GM03348 (cell line): ENCODE measurements at regions not wholly inside any gene's neighbourhood (a gene's known extent, or its start where the extent isn't known, plus 50 kb on each side); places are given as distances from the start of the nearest gene placed in this dataset.

Experiments used
- DNase-seq: peaks from one replicate; pipeline ENCODE4 v3.0.0; 2012; ENCODE audit warnings: low spot score

DNA sequence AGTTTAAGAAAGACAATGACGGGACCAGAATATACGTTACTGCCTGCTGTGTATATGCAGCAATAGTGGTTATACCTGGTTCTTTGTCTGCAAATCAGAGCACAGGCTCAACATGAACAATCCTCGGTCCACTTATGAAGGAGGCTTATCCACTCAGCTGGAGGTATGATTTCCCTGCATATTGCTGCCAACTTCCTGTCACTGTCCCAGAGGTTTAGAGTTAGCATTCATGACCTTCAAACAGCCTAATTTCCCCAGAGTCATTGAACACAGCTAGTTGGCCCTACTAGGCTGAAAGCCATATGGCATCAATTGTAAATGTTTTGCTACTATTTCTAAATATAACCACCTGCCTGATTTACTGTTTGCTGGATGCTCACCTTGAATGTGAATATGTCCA is 224.9 kb upstream of the ZNF717 start:
- no peak for DNase-seq

DNA sequence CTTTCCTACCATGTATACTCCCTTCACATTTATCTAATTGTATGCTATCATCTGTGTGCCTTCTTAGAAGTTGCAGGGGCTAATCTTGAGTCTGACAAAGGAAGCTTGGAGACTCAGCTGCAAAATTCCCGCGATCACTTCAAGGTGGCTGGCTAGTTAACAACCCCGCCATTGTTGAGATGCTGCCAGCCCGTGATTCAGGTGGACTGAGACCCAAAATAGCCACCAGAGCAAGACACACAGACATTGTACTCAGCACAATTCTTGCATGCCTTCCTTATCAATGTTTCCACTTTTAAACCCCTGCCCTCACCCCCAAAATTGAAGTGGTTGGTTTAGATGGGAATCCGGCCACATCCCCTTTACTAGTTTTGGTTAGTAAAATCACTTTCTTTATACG is 225.8 kb upstream of the ZNF717 start:
- no peak for DNase-seq

DNA sequence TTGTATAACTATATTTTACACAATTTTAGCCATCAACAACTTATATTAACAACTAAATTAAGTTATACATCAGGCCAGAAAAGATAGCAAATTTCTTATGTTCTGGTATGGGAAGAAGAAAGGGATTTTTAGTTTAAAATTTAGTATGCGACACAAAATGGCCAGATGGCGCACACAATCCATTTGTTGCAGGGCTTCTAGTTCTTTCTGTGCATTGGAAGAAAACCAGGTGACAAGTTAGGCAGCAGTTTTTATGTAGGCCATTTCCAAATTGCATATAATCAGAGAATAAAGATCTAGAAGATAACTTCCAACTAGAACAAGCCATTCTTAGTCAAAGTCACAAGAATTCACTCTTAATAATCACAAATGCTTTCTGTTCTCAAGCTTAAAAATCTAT is 230.1 kb upstream of the ZNF717 start:
- DNase-seq: no peak

DNA sequence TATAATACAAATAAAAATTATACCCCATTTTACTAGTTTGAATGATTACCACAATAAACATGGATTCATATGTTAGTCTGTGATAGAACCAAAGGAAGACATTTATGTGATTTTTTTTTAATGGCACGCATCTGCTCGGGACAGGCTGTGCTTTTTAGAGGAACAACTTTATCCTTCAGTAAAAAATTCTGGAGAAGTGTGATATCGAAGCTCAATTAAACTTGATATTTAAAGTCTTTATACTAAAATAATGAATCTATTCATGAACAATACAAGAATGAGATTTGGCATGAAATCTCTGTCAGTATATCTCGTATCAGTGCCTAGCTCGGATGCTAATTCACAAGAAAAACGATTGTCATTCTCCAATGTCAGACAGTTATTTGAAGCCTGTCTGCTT is 230.8 kb upstream of the ZNF717 start:
- no peak for DNase-seq

DNA sequence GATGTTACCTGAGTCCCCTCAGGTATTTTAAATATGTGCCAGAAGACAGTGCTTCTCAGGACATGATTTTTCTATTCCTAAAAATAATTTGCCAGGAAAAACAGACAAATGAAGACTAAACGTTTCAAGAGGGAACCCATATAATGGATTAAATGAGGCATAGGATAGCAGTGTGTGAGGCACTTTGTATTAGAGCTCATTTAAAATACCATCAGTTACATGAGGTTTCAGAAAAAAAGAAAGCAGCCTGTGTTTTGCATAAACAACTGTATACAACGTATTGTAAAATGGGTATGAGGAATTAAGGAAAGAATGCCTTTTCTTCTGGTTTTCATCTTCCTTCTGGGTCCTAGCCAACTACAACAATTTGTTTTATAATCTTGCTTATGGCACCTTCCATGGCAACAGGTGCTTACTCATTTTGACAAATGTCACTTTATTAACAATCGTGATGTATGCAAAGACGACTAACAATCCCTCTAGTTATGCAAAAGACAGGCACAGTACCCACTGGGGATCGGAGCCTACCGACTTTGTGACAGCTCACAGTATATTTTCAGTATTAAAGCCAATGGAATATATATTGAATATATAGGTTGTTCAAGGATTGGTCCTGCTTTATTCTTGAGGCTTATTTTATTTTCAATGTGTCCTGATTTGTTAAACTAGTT is 231.6 kb upstream of the ZNF717 start:
- DNase-seq: no peak

DNA sequence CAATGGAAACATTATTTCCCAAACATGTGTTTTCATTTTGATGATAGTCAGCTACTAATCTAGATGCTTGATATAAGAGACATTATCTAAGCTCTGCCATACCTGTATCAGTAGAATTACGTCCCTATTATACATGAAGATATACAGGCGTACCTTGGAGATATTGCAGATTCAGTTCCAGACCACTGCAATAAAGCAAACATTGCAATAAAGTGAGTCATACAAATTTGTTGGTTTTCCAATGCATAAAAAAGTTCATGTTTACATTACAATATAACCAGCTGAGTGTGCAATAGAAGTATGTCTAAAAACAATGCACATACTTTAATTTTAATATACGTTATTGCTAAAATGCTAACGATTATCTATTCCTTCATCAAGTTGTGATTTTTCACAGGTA is 236.0 kb upstream of the ZNF717 start:
- no peak for DNase-seq

DNA sequence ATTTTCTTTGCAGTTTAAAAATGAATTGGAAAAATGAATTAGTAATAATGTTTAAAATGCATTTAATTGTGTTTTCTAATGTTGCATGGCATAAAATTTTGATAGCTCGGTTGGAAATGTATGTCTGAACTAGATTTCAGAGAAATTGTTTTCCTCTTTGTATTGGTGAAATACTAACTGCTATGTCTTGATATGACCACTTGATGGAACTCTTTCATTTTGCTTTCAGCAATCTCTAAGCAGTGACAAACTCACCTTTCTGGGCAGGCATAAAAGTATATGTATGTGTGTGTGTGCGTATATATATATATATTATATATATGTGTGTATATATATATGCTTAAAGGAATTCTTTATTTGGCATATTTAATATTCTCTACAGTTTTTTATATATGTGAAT is 239.3 kb upstream of the ZNF717 start:
- no peak for DNase-seq

DNA sequence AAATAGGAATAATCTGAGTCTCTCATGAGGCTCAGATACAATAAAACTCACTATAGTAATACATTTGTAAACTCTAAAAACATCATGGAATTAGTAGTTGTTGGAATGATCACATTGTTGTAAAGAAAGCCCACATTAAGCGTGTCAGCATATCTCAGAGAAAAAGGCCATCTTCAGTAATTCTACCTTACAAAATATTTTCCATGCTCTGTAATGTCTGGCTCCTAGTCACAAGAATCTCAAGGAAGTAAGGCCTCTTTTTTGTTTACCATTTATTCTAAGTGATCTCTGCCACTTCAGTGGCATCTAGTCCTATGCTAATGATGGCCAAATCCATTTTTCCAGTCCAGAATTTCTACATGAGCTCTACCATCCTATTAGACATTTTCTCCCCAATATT is 240.2 kb upstream of the ZNF717 start:
- DNase-seq: no peak

DNA sequence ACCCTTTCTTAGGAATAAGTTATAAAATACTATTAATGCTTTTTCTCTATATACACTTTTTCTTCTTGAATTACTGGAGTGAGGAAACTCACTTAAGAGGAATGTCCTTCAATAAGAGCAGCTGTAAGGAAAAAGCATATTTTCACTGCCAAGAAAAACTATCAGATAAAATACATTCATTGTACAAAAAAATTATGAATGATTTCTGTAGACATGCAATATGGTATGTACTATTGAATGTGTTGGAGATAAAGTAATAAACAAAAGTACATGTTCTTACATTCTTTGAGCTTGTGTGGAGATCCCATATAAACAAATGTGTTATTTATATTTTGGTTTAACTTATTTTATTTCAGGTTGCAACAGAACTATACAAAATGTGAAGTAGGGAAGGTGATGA is 241.0 kb upstream of the ZNF717 start:
- DNase-seq: no peak

DNA sequence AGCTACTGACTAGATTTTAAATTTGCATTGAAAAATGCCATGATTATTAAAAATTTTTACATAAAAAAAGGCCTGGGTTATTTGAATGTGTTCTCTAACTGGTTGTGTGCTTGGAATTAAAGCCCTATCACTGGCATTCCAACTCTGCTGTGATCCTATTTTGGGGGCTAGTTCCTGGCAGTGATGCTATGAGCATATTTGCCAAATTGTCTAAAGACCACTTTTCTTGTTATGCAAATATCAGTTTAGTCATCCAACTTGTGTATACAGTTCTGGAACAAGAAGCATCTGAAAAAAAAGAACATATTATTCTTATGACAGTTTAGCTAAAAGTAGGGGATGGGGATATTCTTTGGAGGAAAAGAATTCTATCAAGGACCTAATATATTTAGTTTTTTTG is 243.4 kb upstream of the ZNF717 start:
- DNase-seq: no peak

DNA sequence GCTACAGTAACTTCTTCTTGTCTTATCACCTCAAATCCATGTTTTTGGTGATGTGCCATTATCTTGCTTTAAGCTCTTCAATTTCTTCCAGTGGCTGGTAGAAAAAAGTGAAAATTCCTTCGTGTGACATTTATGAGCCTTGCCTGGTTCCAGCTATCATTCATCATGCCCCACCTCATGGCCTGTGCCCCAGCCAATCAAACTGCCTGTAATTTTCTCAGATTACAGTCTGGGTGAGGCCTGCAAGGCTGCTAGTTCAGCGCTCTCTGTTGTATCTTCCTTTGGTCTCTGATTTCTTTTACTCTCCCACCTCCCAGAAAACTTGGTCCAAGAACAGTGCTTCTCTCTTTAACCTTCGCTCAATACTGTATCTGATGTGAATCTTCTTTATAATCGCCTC is 249.3 kb upstream of the ZNF717 start:
- no peak for DNase-seq

DNA sequence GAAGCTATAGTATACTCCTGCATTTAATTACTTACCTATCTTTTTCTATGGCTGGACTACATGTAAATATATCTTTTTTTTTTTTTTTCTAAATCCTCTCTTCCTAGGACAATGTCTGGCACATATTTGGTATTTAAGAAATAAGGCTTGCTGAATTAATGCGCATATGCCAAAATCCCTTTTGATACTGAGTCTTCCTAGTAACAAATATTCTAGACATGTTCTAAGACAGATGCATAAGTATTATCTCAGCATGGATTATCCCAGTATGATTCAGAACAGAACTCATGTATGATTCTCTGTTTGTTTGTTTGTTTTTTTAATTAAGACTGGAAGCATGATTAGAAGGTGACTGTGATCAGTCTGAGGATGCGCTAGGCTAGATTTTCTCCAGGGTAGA is 249.8 kb upstream of the ZNF717 start:
- no peak for DNase-seq

DNA sequence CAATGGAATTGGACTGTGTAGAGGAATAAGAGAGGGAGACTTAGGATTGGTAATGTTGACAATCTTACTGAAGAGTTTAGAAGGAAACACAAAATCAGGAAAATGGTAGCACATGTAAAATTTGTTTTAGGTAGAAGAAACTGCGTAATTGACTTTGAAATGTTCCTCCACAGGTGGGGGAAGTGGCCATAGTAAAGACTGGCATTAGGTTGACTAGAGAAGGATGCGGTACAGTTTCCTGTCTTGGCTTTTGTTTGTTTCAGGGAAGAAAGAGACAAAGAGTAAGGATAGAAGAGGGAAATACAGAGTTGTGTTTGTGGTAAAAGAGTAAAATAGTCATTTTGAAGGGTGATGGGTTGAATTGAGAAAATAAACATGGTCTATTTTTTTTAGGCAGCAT is 253.6 kb upstream of the ZNF717 start:
- DNase-seq: no peak

DNA sequence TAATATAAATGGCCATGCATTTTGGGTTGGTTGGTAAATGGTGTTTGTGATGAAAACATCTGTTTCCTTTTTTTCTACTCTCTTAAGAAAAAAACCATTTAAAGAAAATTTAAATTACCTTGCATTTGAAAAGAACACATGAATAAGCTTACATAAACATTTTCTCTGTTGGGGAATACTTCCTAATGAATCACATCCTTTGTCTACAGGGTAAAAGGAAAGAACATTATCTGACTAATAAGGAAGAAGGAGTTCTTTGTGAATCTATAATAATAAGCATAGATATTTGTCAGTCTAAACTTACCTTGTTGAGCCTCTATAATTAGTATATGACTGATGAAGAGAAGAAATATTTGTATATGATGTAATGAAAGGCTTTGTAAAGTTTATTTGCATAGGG is 254.1 kb upstream of the ZNF717 start:
- DNase-seq: no peak

DNA sequence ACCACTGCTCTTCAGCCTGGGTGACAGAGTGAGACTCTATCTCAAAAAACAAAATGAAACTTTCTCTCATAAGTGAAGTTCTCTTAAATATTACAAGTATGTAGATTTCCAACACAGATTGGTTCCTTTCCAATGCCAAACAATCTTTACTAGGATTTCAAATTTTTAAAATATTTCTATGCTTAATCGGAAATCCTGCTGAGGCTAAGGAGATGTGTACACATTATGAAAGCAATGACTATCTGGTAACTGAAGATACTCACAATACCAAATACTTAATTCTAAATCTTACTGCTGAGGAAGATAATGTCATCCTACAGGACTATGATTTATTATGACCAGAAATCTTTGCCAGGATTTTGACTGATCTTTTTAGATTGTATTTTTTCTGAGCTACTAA is 255.6 kb upstream of the ZNF717 start:
- DNase-seq: peak; percentile 13

DNA sequence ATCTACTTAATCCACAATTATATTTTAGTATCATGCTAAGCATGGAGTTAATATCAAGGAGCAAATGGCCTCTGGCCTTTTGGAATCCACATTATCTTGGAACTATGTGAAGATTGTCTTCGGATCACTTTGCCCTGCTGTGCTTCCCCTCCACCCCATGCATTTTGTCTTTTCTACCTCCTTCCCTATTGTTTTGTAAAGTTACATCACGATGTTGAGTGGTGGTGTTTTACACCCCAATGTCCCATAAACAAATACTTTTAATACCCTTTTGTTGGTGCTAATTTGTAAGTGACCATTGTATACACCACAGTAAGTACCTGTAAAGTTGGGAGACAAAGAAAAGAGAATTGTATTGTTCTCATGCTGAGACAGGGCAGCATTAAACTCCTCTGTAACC is 258.4 kb upstream of the ZNF717 start:
- no peak for DNase-seq

DNA sequence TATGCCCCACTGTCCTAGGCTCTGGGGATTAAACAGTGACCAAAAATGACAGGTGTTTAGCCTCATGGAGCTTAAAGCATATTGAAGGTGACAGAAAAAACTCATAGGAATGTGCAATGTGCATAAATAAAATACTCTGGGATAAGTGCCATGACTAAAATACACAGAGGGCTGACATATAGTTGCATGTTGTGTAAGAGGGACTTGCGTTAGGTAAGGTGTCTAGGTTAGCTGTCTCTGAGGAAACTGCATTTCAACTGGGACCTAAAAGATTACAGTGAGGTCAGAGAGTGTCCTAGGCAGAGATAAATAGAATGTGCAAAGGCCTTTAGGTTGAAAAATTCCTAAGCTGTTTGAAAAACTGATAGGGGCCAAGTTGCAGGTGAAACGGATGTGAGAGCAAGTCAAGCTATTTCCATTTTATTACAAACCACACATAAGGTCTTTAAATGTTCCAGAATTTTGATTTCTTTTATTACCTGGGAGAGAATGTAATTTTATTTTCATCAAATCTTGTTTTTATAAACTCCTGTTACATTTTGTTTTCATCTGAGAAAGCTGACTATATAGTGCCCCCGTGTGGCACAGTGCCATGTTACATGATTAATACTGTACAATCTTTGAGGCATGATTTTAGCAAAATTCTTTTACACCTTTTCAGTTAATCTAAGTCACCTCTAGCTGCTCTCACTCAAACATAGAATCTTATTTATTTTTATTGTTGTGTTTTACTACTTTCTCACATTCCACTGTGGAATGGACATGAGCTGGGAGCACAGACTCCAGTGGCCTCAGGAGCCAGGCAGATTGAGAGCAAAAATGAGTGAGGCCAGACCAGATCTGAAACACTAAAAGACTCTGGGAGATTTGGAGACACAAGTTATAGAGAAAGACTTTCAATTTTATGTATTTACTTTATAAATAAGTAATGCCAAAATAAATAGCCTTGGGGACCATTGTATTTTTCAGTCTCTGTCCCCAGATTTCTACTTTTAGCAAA is 259.6 kb upstream of the ZNF717 start:
- peak; percentile 6 for DNase-seq

DNA sequence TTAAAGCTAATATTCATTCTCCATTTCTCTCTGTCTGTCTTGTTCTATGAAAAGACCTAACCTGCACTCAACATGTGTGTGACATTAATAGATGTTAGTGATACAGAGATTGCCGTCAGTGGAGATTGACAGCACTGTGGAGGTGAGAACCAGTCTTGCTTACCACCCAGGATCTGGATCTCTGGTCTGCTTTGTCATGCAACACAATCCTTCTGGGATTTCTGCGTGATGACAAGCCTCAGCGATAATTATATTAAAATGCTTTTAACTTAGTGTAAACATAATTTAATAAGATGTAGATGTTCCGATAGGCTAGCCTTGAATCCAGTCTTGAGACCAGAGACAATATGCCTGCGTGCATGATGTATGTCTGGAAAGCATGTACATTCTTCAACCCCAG is 262.0 kb upstream of the ZNF717 start:
- no peak for DNase-seq

DNA sequence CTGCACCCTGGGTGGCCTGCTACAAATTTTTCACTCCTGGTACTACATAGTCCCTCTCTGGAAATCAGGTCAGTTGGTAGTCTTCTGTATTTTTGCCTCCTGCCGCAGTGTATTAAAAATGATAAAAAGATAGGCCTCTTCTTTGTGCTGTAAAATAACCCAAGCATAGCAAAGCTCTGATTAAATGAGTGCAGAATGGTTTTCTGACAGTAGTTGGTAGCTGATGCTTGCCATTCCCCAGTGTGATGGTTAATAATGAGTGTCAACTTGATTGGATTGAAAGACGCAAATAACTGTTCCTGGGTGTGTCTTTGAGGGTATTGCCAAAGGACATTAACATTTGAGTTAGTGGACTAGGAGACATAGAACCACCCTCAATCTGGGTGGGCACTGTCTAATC is 264.4 kb upstream of the ZNF717 start:
- no peak for DNase-seq

DNA sequence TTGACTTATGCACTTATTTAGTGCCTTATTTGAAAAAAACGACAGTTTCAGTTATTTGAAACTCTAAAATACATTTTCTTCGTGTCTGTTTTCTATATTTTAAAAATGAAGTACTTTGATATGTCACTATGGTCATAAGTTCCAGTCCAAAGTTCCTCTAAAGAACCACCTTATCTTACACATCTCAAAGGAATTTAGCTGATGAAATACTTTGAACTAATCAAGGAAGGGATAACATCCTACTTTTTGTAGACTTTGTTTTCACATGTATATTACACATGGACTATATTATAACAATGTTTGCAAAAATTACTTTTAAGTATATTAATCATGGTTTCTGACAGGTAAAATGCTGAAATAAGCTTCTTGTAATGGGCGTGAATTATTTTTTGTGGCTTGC is 265.8 kb upstream of the ZNF717 start:
- no peak for DNase-seq

DNA sequence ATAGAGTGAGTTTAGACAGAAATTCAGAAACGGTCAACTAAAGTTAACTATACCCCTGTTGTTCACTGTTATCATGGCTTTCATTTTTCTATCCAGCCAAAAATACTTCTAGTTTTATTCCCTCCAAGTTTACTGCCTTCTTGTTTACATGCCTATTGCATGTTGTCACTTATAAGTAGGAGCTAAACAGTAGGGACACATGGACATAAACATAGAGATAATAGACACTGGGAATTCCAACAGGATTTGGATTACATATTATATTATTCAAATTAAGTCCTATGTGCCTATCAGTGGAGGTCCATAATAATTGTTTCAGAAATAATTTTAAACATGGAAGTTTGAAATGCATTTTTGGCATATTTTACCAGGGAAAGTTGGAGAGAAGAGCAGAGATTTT is 269.1 kb upstream of the ZNF717 start:
- no peak for DNase-seq

DNA sequence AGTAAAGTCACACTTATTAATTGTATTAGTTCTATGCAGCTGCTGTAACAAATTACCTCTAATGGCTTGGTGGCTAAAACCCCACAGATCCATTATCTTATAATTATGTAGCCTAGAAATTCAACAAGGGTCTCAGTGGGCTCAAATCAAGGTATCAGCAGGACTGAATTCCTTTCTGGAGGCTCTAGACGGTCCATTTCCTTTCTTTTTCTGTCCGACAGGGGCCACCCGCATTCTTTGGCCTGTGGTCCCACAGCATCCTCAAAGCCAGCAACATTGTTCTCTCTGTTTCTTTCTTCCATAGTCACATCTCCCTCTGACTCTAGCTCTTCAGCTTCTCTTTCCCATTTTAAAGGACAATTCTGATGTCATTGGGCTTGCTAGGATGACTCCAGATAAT is 276.3 kb upstream of the ZNF717 start:
- DNase-seq: no peak

DNA sequence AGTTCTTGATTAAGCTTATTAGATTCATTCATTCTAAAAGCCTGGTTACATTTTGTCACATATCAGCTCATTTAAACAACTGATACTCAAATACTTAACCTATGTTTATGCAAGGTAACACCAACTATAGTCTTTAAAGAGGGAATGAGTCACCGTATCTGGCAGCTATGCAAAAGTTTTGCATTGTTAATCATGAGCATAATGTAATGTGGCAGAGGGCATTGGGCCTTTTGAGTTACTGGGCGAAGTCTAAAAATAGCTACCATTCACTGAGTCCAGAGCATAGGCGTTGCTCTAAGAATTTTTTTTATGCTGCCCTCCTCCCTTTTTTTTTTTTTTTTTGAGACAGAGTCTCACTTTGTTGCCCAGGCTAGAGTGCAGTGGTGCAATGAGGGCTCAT is 277.7 kb upstream of the ZNF717 start:
- DNase-seq: no peak

DNA sequence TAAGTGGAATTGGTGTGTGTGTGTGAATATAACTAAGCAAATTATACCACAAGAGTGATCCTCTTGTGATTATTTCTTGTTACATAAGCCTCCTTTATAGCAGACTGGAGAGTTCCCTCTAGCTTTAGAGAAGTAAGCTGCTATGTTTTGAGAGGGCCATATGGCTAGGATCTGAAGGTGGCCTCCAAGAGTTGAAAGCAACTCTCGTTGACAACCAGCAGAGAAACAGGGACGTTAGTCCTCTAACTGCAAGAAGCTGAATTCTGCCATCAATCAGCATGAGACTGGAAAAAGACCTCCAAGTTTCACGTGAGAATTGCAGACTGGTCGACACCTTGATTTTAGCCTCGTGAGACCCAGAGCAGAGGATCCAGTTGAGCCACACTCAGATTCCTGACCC is 278.5 kb upstream of the ZNF717 start:
- no peak for DNase-seq
